ENCODE measurements at regions not wholly inside any gene's neighbourhood (a gene's known extent, or its start where the extent isn't known, plus 50 kb on each side); places are given as distances from the start of the nearest gene placed in this dataset.

DNA sequence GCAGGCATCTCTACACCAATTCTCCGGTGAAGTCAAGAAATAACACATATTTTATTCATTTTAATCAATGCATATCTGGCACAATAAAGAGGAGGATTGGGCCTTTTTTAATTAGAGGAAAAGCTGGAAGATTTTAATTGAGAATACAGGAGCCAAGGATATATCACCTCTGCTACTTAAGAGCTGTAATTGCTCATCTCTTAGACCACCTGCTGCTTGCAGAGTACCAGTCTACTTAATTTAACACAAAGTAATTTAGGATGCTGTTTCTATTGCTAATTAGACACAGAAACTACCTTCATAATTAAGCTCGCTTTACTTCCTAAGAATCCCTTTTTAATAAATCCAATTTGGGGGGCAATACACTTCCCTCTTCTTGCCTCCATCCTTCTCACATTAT lies 326.9 kb downstream of the TENT4A start:
- Histone ChIP-seq H3T11ph (ENCODE audit: low read length) (no peak overlapping the region), H3K23me2 (ENCODE audit: insufficient read length, low read depth, low read length, poor library complexity, severe bottlenecking) (no peaks in the 10 kb centered on the region), H2BK12ac (ENCODE audit: insufficient read length, low read depth, low read length) (no peak overlapping the region), H4K8ac (replicated peaks; ENCODE audit: insufficient read length, low read depth, low read length) (no peak overlapping the region), H3K14ac (ENCODE audit: insufficient read depth, low read length) (no peak overlapping the region), H2BK120ac (ENCODE audit: low read depth, low read length, poor library complexity, severe bottlenecking) (no peak overlapping the region), H4K91ac (ENCODE audit: insufficient read length, low read depth, low read length) (no peak overlapping the region), H3K9me3 (ENCODE audit: control insufficient read depth, low read depth, low read length) (no peaks in the 10 kb centered on the region), H3K4ac (ENCODE audit: low read depth, low read length) (no peak overlapping the region), H3K9ac (ENCODE audit: extremely low read depth, insufficient read length, low read length) (no peak overlapping the region), H3K4me2 (ENCODE audit: insufficient read depth, insufficient read length, low read length) (no peak overlapping the region), H3K79me1 (ENCODE audit: insufficient read depth, low read depth, low read length, poor library complexity, severe bottlenecking) (no peaks in the 10 kb centered on the region), H2BK5ac (ENCODE audit: insufficient read length, low read length) (no peak overlapping the region), H4K20me1 (ENCODE audit: control insufficient read depth, insufficient read depth, insufficient read length) (no peaks in the 10 kb centered on the region), H3K56ac (ENCODE audit: insufficient read length, low read depth, low read length) (no peak overlapping the region), H3K23ac (ENCODE audit: insufficient read length, low read depth, low read length) (no peak overlapping the region), H2BK20ac (ENCODE audit: low read depth, low read length, poor library complexity, severe bottlenecking) (no peak overlapping the region), H3K27ac (ENCODE audit: insufficient read length, low read depth, low read length) (no peak overlapping the region), H3K79me2 (ENCODE audit: insufficient read depth, low read length) (no peaks in the 10 kb centered on the region), H4K5ac (ENCODE audit: insufficient read length, low read depth, low read length) (no peak overlapping the region), H3K4me1 (ENCODE audit: insufficient read depth, low read length) (no peaks in the 10 kb centered on the region), H2AFZ (ENCODE audit: low read length) (no peak overlapping the region), H3K27me3 (ENCODE audit: insufficient read depth, low read length) (no peaks in the 10 kb centered on the region), H2AK5ac (ENCODE audit: insufficient read length, low read length) (no peak overlapping the region), H2BK15ac (ENCODE audit: low read depth, low read length) (no peak overlapping the region), H3K18ac (ENCODE audit: insufficient read length, low read depth, low read length) (no peak overlapping the region)
- H3K9me3 Mint-ChIP-seq, result no peaks in the 10 kb centered on the region
- no peak overlapping the region for H3K4me3 Mint-ChIP-seq
- TF ChIP-seq, protein P1, sequence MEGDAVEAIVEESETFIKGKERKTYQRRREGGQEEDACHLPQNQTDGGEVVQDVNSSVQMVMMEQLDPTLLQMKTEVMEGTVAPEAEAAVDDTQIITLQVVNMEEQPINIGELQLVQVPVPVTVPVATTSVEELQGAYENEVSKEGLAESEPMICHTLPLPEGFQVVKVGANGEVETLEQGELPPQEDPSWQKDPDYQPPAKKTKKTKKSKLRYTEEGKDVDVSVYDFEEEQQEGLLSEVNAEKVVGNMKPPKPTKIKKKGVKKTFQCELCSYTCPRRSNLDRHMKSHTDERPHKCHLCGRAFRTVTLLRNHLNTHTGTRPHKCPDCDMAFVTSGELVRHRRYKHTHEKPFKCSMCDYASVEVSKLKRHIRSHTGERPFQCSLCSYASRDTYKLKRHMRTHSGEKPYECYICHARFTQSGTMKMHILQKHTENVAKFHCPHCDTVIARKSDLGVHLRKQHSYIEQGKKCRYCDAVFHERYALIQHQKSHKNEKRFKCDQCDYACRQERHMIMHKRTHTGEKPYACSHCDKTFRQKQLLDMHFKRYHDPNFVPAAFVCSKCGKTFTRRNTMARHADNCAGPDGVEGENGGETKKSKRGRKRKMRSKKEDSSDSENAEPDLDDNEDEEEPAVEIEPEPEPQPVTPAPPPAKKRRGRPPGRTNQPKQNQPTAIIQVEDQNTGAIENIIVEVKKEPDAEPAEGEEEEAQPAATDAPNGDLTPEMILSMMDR (conservative IDR thresholded peaks at IDR 0.05), result no peak
- H3K27me3 Mint-ChIP-seq (ENCODE audit: low read depth), result peaks cover 3% of the 10 kb centered on the region; the same call in 1 of the 2 replicates
- no peak overlapping the region for H3K27ac Mint-ChIP-seq
- H3K36me3 Mint-ChIP-seq (ENCODE audit: insufficient read depth in 1 of 3, low read depth in 3 of 3), result no peaks in the 10 kb centered on the region
- H3K4me1 Mint-ChIP-seq, result no peaks in the 10 kb centered on the region
- WGBS (ENCODE audit: extremely low coverage, insufficient read length, low lambda C conversion rate), result no CpG with 5 or more reads among the region's 2 CpGs
- DNase-seq, result no peak

All from H9 (cell line).